GM23338 (cell line): ENCODE measurements at regions not wholly inside any gene's neighbourhood (a gene's known extent, or its start where the extent isn't known, plus 50 kb on each side); places are given as distances from the start of the nearest gene placed in this dataset.

ENCODE experiments used
- ATAC-seq: fragments of 200-7000 bp; cut with Tn5 transposase; 3 replicates; pipeline ENCODE4 v1.9.1; 2020
- DNase-seq: peaks from one replicate; pipeline ENCODE4 v3.0.0-alpha.2; 2015; ENCODE audit warnings: low spot score
- H2AFZ ChIP-seq: fragments of 200-600 bp; sonication (generic); 2 replicates; pipeline ENCODE4 v1.8.0; 2016; ENCODE audit warnings: antibody characterized with exemption, mild to moderate bottlenecking, moderate library complexity
- H3F3A ChIP-seq: fragments of 200-600 bp; sonication (generic); replicated peaks from 2 replicates; pipeline ENCODE4 v1.8.0; 2017; ENCODE audit warnings: antibody characterized with exemption, mixed run types, low read depth
- H3K27ac ChIP-seq: fragments of 200-600 bp; sonication (generic); 2 replicates; pipeline ENCODE4 v1.6.1; 2016; ENCODE audit warnings: low read depth
- H3K27me3 ChIP-seq: fragments of 200-600 bp; sonication (generic); 2 replicates; pipeline ENCODE4 v1.8.0; 2016; ENCODE audit warnings: mild to moderate bottlenecking, mixed run types, moderate library complexity; ENCODE audit not compliant: insufficient read depth
- H3K36me3 ChIP-seq: fragments of 200-600 bp; sonication (generic); 2 replicates; pipeline ENCODE4 v1.8.0; 2016; ENCODE audit warnings: mild to moderate bottlenecking; ENCODE audit not compliant: insufficient read depth
- H3K4me1 ChIP-seq: fragments of 200-600 bp; sonication (generic); 2 replicates; pipeline ENCODE4 v1.8.0; 2016; ENCODE audit warnings: mild to moderate bottlenecking, moderate library complexity; ENCODE audit not compliant: insufficient read depth
- H3K4me2 ChIP-seq: fragments of 200-600 bp; sonication (generic); 2 replicates; pipeline ENCODE4 v1.7.1; 2017; ENCODE audit warnings: mixed run types
- H3K4me3 ChIP-seq: fragments of 200-600 bp; sonication (generic); 2 replicates; pipeline ENCODE4 v1.6.1; 2016; ENCODE audit warnings: mixed run types
- H3K79me2 ChIP-seq: fragments of 200-600 bp; sonication (generic); replicated peaks from 2 replicates; pipeline ENCODE4 v1.8.0; 2017; ENCODE audit warnings: mild to moderate bottlenecking; ENCODE audit not compliant: insufficient read depth
- H3K9me2 ChIP-seq: fragments of 200-600 bp; sonication (generic); 2 replicates; pipeline ENCODE4 v1.8.0; 2017; ENCODE audit not compliant: insufficient read depth
- H4K20me1 ChIP-seq: fragments of 200-600 bp; sonication (generic); replicated peaks from 2 replicates; pipeline ENCODE4 v1.8.0; 2017; ENCODE audit warnings: mild to moderate bottlenecking; ENCODE audit not compliant: insufficient read depth
- H3K27ac Mint-ChIP-seq: 2 replicates; pipeline ENCODE4 v1.8.0; 2020; ENCODE audit warnings: inconsistent platforms, mild to moderate bottlenecking, moderate library complexity, mixed read lengths
- H3K27me3 Mint-ChIP-seq: 3 replicates; pipeline ENCODE4 v1.8.0; 2022; ENCODE audit warnings: low read depth, mild to moderate bottlenecking, moderate library complexity, mixed read lengths, inconsistent platforms; ENCODE audit not compliant: insufficient read depth, poor library complexity
- H3K36me3 Mint-ChIP-seq: 3 replicates; pipeline ENCODE4 v1.8.0; 2021; ENCODE audit warnings: low read depth, mild to moderate bottlenecking, inconsistent platforms, moderate library complexity, mixed read lengths
- H3K4me1 Mint-ChIP-seq: 3 replicates; pipeline ENCODE4 v1.8.0; 2020; ENCODE audit warnings: mild to moderate bottlenecking, inconsistent platforms, mixed read lengths
- H3K4me3 Mint-ChIP-seq: 3 replicates; pipeline ENCODE4 v1.8.0; 2021; ENCODE audit warnings: moderate library complexity, mild to moderate bottlenecking, inconsistent platforms, mixed read lengths
- H3K9me3 Mint-ChIP-seq: 3 replicates; pipeline ENCODE4 v1.8.0; 2020; ENCODE audit warnings: moderate library complexity, mild to moderate bottlenecking, inconsistent platforms, mixed read lengths
- CREB1 ChIP-seq: fragments of 250-450 bp; sonication (Bioruptor Pico); IDR thresholded peaks from 2 replicates; pipeline ENCODE4 v1.5.0; 2020; ENCODE audit warnings: low read depth, mild to moderate bottlenecking, moderate library complexity
- NANOG ChIP-seq: IDR thresholded peaks from 2 replicates; pipeline ENCODE4 v1.6.1; 2016; ENCODE audit warnings: antibody characterized with exemption, borderline replicate concordance
- POLR2AphosphoS5 ChIP-seq: IDR thresholded peaks from 2 replicates; pipeline ENCODE4 v1.6.1; 2016; ENCODE audit warnings: antibody characterized with exemption, low read depth
- STAT1 ChIP-seq: IDR thresholded peaks from one replicate; pipeline ENCODE4 v1.6.1; 2016; ENCODE audit warnings: antibody characterized with exemption; ENCODE audit not compliant: unreplicated experiment
- ZNF114 ChIP-seq: fragments of 250-450 bp; sonication (Bioruptor Pico); IDR thresholded peaks from 2 replicates; pipeline ENCODE4 v1.5.0; 2020; ENCODE audit warnings: mild to moderate bottlenecking, moderate library complexity
- ZNF331 ChIP-seq: fragments of 250-450 bp; sonication (Bioruptor Pico); IDR thresholded peaks from 2 replicates; pipeline ENCODE4 v1.5.0; 2020; ENCODE audit warnings: low read depth, mild to moderate bottlenecking, moderate library complexity
- TF ChIP-seq, protein P1 (sequence below): IDR thresholded peaks from one replicate; pipeline ENCODE4 v1.6.1; 2018; ENCODE audit warnings: antibody characterized with exemption; ENCODE audit not compliant: unreplicated experiment
- TF ChIP-seq, protein P2 (sequence below): IDR thresholded peaks from 2 replicates; pipeline ENCODE4 v1.6.1; 2016; ENCODE audit warnings: antibody characterized with exemption
- TF ChIP-seq, protein P3 (sequence below), 2 experiments: fragments of 200-600 bp in 1 of 2; sonication (generic) in 1 of 2; conservative IDR thresholded peaks; 2 replicates each; pipeline versions ENCODE4 v1.5.1 to v1.6.1; 2016 to 2017; ENCODE audit warnings: antibody characterized with exemption in 2 of 2, low read depth in 2 of 2, mild to moderate bottlenecking in 2 of 2, moderate library complexity in 1 of 2

DNA sequence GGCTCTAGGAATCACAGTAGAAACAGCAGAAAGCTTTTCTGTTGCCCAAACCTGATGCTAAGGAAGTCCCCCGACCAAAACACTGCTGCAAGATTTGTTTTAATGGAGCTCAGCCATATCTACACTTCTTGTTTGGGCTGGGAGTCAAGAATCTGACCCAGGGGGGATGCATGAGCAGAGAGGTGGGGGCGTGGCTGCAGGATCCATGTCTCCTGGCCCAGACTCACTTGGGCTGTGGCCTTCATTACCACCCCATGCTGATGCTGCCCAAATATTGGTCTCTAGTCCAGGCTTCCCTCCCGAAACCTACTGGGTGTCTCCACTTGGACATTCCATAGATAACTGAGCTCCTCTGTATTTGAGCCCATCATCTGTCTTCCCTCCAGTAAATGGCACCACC is 361.5 kb upstream of the LARGE1 start (continued):
- TF ChIP-seq, protein P1, sequence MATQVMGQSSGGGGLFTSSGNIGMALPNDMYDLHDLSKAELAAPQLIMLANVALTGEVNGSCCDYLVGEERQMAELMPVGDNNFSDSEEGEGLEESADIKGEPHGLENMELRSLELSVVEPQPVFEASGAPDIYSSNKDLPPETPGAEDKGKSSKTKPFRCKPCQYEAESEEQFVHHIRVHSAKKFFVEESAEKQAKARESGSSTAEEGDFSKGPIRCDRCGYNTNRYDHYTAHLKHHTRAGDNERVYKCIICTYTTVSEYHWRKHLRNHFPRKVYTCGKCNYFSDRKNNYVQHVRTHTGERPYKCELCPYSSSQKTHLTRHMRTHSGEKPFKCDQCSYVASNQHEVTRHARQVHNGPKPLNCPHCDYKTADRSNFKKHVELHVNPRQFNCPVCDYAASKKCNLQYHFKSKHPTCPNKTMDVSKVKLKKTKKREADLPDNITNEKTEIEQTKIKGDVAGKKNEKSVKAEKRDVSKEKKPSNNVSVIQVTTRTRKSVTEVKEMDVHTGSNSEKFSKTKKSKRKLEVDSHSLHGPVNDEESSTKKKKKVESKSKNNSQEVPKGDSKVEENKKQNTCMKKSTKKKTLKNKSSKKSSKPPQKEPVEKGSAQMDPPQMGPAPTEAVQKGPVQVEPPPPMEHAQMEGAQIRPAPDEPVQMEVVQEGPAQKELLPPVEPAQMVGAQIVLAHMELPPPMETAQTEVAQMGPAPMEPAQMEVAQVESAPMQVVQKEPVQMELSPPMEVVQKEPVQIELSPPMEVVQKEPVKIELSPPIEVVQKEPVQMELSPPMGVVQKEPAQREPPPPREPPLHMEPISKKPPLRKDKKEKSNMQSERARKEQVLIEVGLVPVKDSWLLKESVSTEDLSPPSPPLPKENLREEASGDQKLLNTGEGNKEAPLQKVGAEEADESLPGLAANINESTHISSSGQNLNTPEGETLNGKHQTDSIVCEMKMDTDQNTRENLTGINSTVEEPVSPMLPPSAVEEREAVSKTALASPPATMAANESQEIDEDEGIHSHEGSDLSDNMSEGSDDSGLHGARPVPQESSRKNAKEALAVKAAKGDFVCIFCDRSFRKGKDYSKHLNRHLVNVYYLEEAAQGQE: no peak
- TF ChIP-seq, protein P2, sequence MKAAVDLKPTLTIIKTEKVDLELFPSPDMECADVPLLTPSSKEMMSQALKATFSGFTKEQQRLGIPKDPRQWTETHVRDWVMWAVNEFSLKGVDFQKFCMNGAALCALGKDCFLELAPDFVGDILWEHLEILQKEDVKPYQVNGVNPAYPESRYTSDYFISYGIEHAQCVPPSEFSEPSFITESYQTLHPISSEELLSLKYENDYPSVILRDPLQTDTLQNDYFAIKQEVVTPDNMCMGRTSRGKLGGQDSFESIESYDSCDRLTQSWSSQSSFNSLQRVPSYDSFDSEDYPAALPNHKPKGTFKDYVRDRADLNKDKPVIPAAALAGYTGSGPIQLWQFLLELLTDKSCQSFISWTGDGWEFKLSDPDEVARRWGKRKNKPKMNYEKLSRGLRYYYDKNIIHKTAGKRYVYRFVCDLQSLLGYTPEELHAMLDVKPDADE: no peak
- no peak for TF ChIP-seq POLR2AphosphoS5
- no peak for TF ChIP-seq ZNF114 (CRISPR knock-in tag)
- no peak for TF ChIP-seq ZNF331 (CRISPR knock-in tag)
- TF ChIP-seq, protein P3, sequence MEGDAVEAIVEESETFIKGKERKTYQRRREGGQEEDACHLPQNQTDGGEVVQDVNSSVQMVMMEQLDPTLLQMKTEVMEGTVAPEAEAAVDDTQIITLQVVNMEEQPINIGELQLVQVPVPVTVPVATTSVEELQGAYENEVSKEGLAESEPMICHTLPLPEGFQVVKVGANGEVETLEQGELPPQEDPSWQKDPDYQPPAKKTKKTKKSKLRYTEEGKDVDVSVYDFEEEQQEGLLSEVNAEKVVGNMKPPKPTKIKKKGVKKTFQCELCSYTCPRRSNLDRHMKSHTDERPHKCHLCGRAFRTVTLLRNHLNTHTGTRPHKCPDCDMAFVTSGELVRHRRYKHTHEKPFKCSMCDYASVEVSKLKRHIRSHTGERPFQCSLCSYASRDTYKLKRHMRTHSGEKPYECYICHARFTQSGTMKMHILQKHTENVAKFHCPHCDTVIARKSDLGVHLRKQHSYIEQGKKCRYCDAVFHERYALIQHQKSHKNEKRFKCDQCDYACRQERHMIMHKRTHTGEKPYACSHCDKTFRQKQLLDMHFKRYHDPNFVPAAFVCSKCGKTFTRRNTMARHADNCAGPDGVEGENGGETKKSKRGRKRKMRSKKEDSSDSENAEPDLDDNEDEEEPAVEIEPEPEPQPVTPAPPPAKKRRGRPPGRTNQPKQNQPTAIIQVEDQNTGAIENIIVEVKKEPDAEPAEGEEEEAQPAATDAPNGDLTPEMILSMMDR (conservative IDR thresholded peaks at IDR 0.05; ENCODE audit: low read depth in 2 of 2): no peak
- TF ChIP-seq NANOG: no peak

DNA sequence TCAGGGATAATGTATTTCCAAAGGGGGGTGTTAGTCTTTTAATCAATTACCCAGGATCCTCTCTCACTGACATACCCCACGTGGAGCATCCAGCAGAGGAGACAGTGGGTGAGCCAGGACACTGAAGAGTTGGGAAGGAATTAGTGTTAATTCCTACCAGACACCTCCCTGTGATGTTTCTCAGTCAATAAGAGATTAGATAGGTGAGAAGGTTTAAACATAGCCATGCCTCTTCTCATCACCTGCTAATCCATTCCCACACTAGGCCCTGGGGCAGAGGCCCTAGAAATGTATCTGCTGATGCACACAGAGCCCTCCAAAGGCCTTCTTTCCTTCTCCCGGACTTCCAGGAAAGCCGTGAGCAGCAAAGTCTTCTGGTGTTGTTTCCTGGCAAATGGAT is 363.6 kb upstream of the LARGE1 start:
- H3K4me1 ChIP-seq: peaks cover 4% of the 10 kb centered on the region; the same call in 1 of the 2 replicates
- H3K4me2 ChIP-seq: no peak overlapping the region
- H3K79me2 ChIP-seq: no peaks in the 10 kb centered on the region
- H4K20me1 ChIP-seq: no peaks in the 10 kb centered on the region
- Mint-ChIP-seq H3K9me3 (peaks cover 83% of the 10 kb centered on the region), H3K27me3 (no peaks in the 10 kb centered on the region), H3K4me3 (no peak overlapping the region), H3K4me1 (peaks cover 10% of the 10 kb centered on the region), H3K27ac (no peak overlapping the region), H3K36me3 (peaks cover 12% of the 10 kb centered on the region)
- DNase-seq (no peak), ATAC-seq (no peak)
- no peak overlapping the region for H3K27ac ChIP-seq
- no peak for TF ChIP-seq CREB1
- no peak for TF ChIP-seq NANOG
- TF ChIP-seq, protein P1: no peak
- TF ChIP-seq STAT1: no peak
- no peaks in the 10 kb centered on the region for H3F3A ChIP-seq
- H2AFZ ChIP-seq: no peak overlapping the region
- peaks cover 14% of the 10 kb centered on the region; the same call in 1 of the 2 replicates for H3K9me2 ChIP-seq
- H3K27me3 ChIP-seq: no peaks in the 10 kb centered on the region
- no peak overlapping the region for H3K4me3 ChIP-seq
- H3K36me3 ChIP-seq: no peaks in the 10 kb centered on the region
